T-helper 2 cell treated with Interferon-gamma antibody and Interleukin-4, amounts not matched to agents 100 ng/mL and 5 ng/mL, for 36 hours (primary cell): ENCODE measurements at regions not wholly inside any gene's neighbourhood (a gene's known extent, or its start where the extent isn't known, plus 50 kb on each side); places are given as distances from the start of the nearest gene placed in this dataset.

Experiments
- intact Hi-C: fragments of 100-400 bp; cut with micrococcal nuclease; formaldehyde crosslinking; loops from one replicate; pipeline ENCODE4 v1.15.1; 2023

DNA sequence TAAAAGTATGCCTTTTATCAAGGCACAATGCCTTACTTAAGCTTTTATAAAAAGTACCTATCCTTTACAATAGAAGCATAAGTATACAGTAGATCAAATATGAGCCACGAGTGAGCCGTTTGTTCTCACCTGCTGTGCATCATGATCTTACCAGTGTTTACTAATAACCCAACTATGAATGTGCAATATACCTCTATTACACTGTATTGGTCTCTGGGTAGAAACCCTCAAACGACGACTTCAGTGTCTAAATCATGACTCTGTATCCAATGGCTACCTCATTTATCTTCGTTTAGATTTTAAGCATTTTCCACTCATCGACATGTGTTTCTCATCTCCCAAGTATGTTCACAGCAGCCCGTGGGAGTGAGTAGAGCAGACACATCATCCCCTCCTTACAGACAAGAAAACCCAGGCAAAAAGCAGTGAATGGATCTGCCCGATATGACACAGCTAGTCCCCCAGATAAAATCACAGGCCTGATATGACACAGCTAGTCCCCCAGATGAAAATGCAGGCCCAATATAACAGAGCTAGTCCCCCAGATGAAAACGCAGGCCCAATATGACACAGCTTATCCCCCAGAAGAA, 279.8 kb downstream of the TNS1 start:
- intact Hi-C loops = no loop called here

DNA sequence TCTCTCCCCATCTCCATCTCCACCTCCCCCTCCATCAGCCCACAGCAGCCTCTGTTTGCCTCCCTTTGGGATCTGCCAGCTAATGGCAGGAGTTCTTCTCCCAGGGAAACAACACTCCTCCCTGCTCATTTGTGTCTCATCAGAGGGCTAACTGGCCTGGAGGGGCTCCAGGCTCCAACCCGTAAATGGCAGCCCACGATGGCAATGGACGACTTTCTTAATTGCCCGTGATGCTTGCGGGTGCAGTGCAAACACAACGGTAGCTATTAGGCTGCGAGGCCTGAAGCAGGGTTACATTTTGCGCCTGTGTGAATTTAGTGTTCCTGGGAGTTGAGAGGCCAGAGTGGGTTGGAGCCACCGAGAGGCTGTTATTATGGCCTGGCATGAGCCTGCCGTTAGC, 285.1 kb downstream of the TNS1 start:
- intact Hi-C loops = no loop called here

DNA sequence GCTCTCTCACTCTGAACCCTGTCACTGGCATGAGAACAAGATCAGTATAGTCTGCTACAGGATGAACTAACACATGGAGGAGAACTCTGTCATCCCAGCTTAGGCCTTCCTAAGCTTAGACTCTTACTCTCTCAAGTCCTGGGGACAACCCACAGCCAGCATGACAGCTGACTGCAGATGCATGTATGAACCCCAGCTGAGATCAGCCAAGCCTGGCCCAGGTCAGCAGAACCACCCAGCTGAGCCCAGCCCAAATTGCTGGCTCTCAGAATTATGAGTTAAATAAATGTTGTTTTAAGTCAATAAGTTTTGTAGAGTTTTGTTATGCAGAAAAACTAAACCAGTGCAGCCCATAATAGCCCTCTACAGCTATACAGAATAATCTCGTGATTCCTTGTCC, 287.3 kb downstream of the TNS1 start:
- intact Hi-C loops = no loop called here

DNA sequence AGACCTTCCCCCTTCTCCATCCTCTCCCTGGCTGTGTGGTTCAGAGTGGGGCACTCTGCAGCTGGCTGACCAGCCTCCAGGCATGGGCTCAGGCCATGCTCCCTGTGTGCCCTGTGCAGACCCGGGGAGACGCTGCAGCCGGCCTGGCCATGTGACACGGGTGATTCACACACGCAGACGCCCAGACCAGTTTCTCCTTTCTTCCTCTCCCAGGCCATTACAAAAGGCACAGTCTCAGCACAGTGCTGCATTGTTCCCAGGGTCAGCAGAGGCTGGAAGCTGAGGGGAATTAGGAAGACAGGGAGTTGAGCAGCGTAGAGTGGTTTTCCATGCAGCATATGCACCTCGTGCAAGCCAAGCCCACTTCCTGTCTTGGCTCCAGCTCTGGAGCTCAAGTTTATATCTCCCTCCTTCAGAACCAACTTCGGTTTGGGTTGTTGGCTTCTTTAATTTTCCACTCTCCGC, 288.5 kb downstream of the TNS1 start:
- intact Hi-C loops = loop anchor here (5.0 kb wide), 2 partner anchors 202 to 1197 kb away; no protein-coding TSS in a partner anchor

DNA sequence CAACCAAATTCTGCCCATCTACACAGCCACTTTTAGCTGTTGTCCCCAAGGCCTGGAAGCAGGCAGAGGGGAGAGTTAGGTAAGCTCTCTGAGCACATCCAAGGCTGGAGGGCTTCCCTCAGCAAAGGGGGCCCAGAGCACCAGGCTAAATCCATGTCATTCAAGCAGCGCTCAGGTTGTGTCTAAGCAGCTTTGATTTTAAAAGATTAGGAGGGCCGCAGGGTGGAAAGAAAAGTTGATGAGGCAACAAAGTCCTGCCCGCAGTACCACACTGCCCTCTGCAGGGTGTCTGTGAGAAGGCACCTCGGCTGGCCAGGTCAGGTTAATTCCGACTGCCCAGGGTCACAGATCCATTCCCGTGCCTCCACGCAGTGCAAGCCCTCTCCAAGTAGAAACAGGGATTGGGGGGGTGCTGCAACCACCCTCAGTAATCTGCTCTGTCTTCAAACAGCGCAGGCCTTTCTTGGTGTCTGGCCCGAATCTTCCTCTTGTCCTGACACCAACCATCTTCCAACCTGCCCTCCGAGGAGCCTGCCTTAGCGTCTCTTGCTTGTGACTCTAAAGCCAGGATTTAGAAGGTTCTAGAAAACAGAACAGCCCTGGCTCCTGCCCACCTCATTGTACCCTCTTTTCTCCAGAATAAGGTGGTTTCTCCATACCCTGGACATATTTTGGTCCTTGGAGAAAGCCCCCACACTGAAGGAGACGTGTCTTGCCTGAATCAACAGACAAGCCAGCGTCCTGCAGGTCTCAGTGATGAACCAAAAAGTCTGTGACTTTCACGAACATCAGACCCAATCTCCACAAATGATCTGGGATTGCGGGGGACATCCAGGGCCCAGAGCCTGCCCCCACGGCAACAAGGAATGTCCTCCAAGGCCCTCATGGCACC, 289.2 kb downstream of the TNS1 start:
- intact Hi-C loops = loop anchor here (1.0 to 5.0 kb wide), 6 partner anchors 63 to 1196 kb away; no protein-coding TSS in a partner anchor

DNA sequence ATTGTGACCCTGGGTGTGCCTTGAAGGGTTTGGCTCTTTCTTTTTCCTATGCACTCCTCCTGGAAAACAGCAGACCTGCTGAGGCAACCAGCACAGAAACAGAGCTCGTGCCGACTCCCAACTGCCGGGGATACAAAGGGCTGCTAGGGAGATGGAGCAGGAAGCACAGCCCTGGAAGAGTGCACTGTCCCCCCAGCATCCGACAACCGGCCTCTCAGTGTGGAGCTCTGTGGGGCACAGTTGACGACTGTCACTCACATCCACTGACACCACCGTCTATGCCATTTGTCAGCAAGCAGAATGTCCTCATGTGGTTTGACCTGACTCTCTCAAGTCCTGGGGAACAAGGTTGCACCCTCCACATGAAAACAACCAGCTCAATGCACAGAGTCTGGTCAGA, 290.4 kb downstream of the TNS1 start:
- intact Hi-C loops = loop anchor here (2.0 to 5.0 kb wide), 3 partner anchors 200 to 1195 kb away; no protein-coding TSS in a partner anchor

DNA sequence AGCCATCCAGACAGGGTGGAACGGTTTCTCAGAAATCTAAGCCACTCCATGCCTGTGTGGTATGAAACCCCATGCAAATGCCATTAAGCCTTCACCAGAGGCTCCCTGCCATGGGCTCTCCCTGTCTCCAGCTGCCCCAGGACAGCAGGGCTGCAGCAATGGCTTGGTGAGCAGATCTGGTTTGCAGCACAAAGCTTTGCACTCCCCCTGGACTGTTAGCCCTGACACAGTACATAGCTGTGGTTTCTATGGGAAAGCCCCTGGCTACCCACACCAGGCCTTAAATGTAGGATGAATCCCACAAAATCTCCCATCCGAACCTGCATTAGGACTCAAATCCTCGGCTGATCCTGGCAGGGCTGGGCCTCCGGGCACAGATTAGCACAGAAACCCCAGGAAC, 291.6 kb downstream of the TNS1 start:
- intact Hi-C loops = loop anchor here (5.0 kb wide), 2 partner anchors 199 to 1194 kb away; no protein-coding TSS in a partner anchor

DNA sequence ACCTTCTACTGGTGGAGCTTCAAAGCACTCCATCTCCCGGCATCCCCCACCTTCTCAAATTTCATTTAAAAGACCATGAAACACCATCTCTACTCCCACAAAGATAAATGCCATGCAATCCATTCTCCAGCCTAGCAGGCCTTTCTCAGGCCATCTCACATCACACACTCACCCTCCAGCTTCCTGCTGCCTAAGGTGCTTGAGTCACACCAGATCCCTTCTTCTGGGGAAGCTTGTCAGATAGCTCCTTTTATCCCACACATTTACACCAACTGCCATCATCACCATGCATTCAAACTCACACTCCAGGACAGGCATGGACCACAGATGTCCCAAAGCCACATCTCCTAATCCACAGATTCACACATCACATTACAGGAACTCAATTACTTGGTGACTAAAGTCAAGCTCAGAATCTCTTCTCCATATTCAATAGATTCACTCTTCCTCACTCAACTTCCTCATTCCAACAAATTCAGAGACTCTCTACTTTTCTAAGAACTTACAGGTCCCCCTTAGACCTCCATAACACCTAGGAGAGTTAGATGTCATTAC, 292.5 kb downstream of the TNS1 start:
- intact Hi-C loops = loop anchor here (5.0 kb wide), 2 partner anchors 198 to 1193 kb away; no protein-coding TSS in a partner anchor

DNA sequence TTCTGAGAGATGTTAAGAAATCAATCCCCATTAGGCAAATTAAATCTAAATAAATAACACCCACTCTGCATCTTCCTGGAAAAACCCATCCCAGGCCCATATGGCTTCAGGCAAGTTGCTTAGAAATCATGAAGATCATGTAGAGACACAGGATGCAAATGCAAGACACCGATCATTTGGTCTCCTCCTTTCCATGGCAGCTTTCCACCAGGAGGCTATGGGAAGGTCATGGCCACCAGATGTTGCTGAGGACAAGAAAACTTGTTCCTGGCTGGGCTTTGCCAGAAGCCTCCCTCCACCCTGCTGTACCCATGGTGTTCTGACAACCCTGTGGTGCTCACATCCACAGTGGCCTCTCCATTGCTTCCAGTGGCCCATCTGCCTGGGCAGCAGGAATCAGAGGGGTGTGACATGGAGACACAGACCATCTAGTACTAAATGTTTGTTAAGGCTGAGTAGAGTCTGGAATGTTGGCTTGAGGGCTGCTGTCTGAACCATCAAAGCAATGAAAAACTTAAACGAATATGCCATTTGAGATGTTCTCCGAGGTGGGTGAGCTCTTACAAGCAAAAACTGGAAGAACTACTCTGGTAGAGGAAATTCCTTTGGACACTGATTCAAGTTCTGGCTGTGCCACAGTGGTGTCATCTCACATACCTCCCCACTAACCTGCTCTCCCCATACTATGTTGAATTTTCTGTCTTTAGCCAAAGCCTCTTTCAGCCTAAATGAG, 293.2 kb downstream of the TNS1 start:
- intact Hi-C loops = loop anchor here (5.0 kb wide), 2 partner anchors 197 to 1192 kb away; no protein-coding TSS in a partner anchor

DNA sequence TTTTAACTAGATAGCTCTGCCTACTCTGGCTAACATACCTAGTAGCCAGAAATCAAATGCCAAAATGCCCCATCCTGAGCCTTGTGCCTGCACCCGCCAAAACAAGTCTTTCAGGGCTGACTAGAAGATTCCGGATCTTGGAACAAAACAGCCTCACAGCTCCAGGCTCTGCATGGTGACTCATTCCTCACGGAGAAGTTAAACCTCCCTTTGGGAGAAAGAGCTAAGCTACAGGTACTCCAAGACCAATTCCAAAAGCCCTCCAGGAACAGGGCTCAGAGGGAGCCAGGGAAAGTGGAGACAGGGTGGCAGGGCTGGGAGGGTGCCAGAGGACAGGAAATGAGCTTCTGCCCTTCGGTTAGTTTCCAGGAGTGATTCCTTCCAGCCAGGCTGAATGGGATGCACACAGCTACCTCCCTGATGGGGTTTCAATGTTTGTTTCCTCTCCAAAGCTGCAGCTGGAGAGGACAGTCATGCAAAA, 295.6 kb downstream of the TNS1 start:
- intact Hi-C loops = no loop called here

DNA sequence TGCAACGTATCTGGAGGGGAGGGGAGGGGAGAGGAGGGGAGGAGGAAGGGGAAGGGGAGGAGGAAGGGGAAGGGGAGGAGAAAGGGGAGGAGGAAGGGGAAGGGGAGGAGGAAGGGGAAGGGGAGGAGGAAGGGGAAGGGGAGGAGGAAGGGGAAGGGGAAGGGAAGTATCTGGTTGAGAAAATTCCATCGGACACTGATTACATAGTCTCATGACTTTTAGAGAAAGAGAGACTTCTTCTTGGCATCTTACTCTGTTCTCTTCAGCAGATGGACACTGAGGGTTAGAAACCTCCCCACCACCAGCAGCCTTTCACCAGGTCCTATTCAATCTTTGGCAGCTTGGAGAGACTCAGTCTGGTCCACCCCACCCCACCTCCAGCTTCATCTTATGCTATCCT, 296.3 kb downstream of the TNS1 start:
- intact Hi-C loops = no loop called here

DNA sequence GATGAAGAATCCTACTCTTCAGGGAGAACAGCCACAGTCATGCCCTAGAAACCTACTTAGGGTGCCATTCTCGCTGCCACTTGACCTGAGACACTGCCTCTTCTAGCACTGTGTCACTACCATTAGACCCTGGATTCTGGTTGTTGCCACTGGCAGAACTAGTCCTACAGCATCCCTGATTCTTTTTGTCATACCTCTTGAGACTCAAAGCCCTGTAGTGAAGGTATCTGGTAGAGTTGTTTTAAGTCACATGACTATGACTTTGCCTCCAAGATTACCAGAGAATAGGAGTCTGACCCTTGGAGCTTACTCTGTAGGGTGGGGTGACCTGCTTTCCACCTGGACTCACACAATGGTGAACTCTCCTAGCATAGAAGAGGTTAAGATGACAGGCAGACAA, 296.7 kb downstream of the TNS1 start:
- intact Hi-C loops = no loop called here

DNA sequence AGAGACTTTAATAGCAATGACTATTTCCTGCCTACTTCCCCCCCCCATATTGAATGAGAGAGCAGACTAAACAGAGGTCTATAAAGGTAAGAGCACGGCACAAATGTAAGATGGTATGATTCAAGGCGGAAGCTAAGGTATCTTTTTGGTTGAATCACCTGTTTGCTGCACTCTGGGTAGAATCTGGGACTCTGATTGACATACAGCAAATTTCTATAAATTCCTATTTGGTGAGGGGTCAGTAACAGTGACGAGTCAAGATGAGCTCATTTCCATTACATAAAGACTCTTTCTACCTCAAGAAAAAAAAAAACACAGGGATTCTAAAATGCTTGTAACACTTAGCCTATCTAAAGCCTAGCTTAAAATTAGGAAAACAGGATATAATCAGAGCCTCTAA, 297.3 kb downstream of the TNS1 start:
- intact Hi-C loops = no loop called here

DNA sequence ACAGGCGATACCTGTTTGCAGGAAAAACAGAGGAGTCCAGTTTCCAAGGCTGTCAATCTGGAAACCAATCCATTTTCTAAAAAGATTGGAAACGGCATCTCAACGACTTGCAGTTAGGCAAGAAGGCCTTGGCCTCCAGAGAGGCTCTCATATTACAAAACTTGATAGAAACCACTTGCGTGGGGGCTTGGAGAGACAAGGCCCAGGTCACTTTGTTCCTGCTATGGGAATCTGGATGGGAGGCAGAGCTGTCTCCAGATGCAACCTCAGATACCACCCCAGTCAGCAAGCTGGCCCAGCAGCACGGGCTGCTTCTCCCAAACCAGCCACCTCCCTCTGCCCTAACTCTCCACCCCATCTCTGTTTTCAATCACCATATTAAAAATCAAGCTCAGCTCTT, 298.8 kb downstream of the TNS1 start:
- intact Hi-C loops = no loop called here

DNA sequence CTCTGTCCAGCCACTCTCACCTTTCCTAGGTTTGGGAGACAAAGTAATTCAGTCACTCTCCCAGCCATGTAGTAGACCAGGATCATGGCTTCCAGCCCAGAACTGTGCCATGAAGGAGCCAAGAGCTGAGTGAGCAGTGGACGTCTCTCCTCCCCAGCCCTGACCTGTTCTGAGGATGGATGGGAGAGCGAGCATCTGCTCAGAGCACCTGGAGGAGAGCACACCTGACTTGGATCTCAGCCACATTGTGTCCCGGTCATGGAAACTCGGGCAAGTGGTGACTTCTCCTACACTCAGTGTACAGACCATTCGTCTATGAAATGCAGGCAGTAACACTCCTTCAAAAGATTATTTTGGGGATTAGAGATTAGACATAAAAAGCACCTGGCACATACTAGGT, 299.7 kb downstream of the TNS1 start:
- intact Hi-C loops = no loop called here

DNA sequence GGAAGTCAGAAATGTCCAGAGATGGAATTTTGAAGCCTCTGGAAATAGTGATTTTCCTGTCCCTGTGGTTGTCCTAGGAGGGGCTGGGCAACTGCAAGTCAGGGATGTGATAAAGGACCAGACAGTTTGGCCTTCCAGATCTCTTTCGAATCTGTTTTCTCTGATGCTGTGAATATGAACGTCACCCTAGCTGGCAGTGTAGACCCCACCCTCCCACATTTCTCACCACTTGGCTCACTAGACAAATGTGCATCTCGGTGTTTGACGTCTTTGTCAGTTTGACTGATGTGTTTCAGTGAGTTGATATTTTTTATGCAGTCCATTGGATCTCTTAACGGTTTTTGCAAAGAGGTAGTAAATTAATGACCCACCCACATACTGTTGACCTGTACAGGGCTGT, 301.2 kb downstream of the TNS1 start:
- intact Hi-C loops = no loop called here

DNA sequence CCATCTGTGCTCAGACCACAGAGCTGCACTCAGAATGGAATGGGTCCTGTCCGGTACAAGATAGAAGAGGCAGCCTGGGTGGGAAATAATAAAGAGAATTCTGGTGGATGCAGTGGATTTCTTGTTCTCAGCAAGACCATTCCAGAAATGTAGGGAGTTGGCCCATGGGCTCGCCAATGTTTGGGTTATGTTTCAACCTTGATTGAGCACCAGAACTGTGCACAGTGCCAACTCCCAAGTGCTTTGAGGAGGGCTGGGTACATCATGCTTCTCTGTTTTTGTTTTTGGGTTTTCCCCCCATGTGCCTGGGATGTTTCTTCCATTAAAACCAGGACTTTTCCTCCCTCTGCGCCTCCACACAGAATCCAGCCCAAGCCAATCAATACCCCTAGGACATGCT, 304.1 kb downstream of the TNS1 start:
- intact Hi-C loops = no loop called here

DNA sequence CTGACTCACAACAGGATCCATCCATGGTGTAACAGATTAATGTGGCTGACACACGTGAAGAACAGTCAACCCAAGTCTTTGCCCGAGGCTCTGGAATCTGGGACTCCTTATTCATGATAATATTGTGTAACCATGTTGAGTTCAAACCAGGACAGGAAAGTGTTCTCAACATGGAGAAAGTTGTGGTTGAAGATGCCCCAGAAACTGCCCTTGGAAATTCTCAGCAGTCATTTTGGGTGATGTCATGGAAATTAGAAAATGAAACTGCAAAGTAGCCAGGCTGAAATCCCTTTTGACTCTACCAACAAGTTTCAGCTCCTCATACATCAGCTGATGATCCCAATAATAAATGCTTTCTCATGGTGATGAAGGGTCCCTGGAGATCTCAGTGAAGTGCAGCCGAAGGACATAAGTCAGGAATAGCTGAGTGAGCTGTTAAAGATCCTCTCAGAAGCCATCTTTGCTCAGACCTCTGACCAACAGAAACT, 307.7 kb downstream of the TNS1 start:
- intact Hi-C loops = no loop called here

DNA sequence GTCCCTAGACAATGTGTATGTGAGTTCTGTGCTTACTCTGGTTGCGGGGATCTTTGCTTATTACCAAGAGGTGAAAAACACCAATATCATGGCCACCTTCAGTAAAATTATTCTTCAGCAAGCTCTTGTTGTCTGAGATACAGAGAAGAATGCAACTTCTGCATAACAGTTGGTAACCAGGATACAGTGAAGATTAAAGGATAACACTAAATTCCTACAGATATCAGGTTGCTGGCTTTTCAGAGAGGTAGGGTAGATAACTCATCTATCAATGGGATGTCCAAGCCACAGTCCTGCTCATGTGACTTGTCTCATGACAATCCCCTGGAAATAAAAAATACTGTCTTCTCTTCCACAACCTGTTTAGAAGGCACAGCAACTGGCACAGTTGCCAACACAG, 308.5 kb downstream of the TNS1 start:
- intact Hi-C loops = no loop called here

DNA sequence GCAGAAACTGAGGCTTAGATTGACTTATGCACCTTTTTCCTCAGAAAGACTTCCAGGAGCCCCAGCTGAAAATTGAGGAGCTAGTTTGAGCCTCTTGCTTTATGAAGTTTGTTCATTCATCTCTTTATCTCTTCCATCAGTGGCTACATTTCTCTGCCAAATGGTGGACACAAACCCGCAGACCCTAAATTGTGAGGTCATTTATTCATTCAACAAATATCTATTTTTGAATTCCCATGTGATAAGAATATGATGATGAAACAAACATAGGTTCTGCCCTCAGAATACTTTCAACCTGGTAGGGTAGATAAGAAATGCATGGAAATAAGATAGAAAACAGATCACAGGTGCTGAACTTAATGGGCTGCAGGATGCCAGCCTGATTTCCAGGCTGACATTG, 309.4 kb downstream of the TNS1 start:
- intact Hi-C loops = no loop called here
